Stimulated activated CD4-positive, alpha-beta T cell treated with anti-CD3 and anti-CD28 coated beads, Interleukin-2, amount 100 ng/mL, for 24 hours (primary cell): ENCODE measurements at regions not wholly inside any gene's neighbourhood (a gene's known extent, or its start where the extent isn't known, plus 50 kb on each side); places are given as distances from the start of the nearest gene placed in this dataset.

ENCODE experiments used
- DNase-seq, 2 donors: peaks; one replicate each; pipeline ENCODE4 v3.0.0-alpha.2; 2020

GRCh38 chr4:123851521-123851920 is 454.9 kb downstream of the SPRY1 start:
- no peak for DNase-seq

GRCh38 chr4:123853651-123854050 is 457.1 kb downstream of the SPRY1 start:
- no peak for DNase-seq

GRCh38 chr4:123856689-123857545 is 460.3 kb downstream of the SPRY1 start:
- DNase-seq: no peak

- DNase-seq: no peak
Measured at GRCh38 chr4:123858465-123858864, 461.9 kb downstream of the SPRY1 start.

- no peak for DNase-seq
Measured at GRCh38 chr4:123862812-123863211, 466.2 kb downstream of the SPRY1 start.

- DNase-seq: no peak
Measured at GRCh38 chr4:123866796-123867195, 470.2 kb downstream of the SPRY1 start.

- DNase-seq: no peak
Measured at GRCh38 chr4:123867910-123868587, 471.5 kb downstream of the SPRY1 start.

GRCh38 chr4:123869286-123870215 is 473.0 kb downstream of the SPRY1 start:
- no peak for DNase-seq

GRCh38 chr4:123870216-123870876 is 473.8 kb downstream of the SPRY1 start:
- DNase-seq: no peak

- DNase-seq: no peak
Measured at GRCh38 chr4:123871341-123871740, 474.7 kb downstream of the SPRY1 start.

GRCh38 chr4:123874063-123874462 is 477.5 kb downstream of the SPRY1 start:
- DNase-seq: no peak

GRCh38 chr4:123876143-123876542 is 479.5 kb downstream of the SPRY1 start:
- DNase-seq: no peak

- DNase-seq: no peak
Measured at GRCh38 chr4:123876671-123877101, 480.1 kb downstream of the SPRY1 start.

GRCh38 chr4:123877551-123877950 is 481.0 kb downstream of the SPRY1 start:
- DNase-seq: no peak

GRCh38 chr4:123878976-123879375 is 482.4 kb downstream of the SPRY1 start:
- no peak for DNase-seq

GRCh38 chr4:123880631-123881030 is 484.0 kb downstream of the SPRY1 start:
- DNase-seq: no peak

GRCh38 chr4:123884922-123885321 is 488.3 kb downstream of the SPRY1 start:
- DNase-seq: no peak

- no peak for DNase-seq
Measured at GRCh38 chr4:123889507-123889906, 492.9 kb downstream of the SPRY1 start.

- no peak for DNase-seq
Measured at GRCh38 chr4:123890889-123891288, 494.3 kb downstream of the SPRY1 start.

GRCh38 chr4:123891881-123892280 is 495.3 kb downstream of the SPRY1 start:
- DNase-seq: no peak

GRCh38 chr4:123892368-123892976 is 495.9 kb downstream of the SPRY1 start:
- no peak for DNase-seq
